ENCODE measurements at regions not wholly inside any gene's neighbourhood (a gene's known extent, or its start where the extent isn't known, plus 50 kb on each side); places are given as distances from the start of the nearest gene placed in this dataset.

DNA sequence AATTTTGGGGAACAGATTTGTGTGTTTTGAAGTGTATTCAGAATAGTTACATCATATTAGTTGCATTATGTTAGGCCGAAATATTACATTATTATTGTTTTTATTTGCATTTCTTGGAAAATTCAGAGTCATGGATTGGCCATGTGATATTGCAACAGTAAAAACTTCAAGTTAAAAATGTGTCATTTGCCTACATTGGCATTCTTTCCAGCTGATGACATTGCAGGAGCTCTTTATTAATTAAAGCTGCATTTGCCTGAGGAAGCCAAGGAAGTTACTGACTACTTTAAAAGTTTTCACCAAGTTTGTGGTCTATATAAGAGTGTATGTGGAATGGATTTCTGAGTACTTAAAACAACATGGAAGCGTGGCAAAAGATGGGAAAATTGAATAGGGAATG, 726.4 kb upstream of the SGO1 start (continued):
- no peak for TF ChIP-seq POLR2AphosphoS5 (IDR thresholded peaks at IDR 0.05; ENCODE audit: low read depth, low read length)
- no peak for TF ChIP-seq SRF (IDR thresholded peaks at IDR 0.05; ENCODE audit: low read depth)
- TF ChIP-seq ELF1 (IDR thresholded peaks at IDR 0.05; ENCODE audit: borderline replicate concordance, low read depth) = no peak
- no peak for TF ChIP-seq CEBPB (IDR thresholded peaks at IDR 0.05; ENCODE audit: low read depth)

DNA sequence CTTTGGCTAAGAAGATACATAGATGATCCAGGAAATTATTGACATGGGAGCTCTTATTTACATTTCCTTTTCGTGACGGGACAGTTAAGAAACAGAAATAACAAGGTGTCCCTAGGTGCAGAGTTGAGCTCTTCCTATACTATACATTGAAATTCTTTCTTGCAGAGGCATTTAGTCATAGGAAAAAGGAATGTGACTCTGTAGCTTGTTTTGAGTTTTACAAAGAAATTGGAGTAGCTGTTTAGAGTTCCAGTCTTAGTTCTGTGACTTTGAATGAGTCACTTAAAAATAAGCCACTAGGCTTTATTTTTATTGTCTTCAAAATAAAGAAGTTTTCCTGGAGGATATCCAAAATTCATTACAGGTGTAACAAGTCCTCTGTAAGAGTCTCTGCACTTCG, 723.5 kb upstream of the SGO1 start:
- RAD21 ChIA-PET (ENCODE audit: low non-redundant PET in 1 of 2, low total read pairs in 2 of 2, uncharacterized antibody in 2 of 2, unreplicated experiment in 2 of 2) = no interaction called here
- POLR2A ChIA-PET = no interaction called here
- Histone ChIP-seq H3K36me3 (ENCODE audit: control insufficient read depth in 1 of 2, insufficient read depth in 2 of 2, low read length in 2 of 2) (no peaks in the 10 kb centered on the region), H3K9me2 (ENCODE audit: insufficient read depth) (no peaks in the 10 kb centered on the region), H3K4me2 (ENCODE audit: low read length) (no peak overlapping the region), H4K20me1 (ENCODE audit: insufficient read depth) (no peaks in the 10 kb centered on the region), H3K79me2 (ENCODE audit: insufficient read depth, low read length) (no peaks in the 10 kb centered on the region), H3K4me3 (replicated peaks in 1 of 2; ENCODE audit: low read depth in 1 of 2, low read length in 2 of 2) (no peak overlapping the region), H2AFZ (ENCODE audit: low read depth, low read length, poor library complexity, severe bottlenecking) (no peak overlapping the region), H3K27ac (ENCODE audit: low read depth, low read length) (no peak overlapping the region), H3K9ac (ENCODE audit: low read length) (no peak overlapping the region), H3K27me3 (ENCODE audit: insufficient read depth, low read length) (no peaks in the 10 kb centered on the region), H3K9me3 (ENCODE audit: control insufficient read depth in 1 of 2, insufficient read depth in 1 of 2, low read depth in 1 of 2, low read length in 2 of 2) (peaks cover 8 to 16% of the 10 kb centered on the region in 2 experiments; a peak in 1 of 4 replicates), H3K4me1 (ENCODE audit: control insufficient read depth in 1 of 2, insufficient read depth in 2 of 2, low read length in 2 of 2) (no peaks in the 10 kb centered on the region)
- BruUV-seq (replicated peaks) = no TSS peak
- intact Hi-C loops (cut with micrococcal nuclease) = no loop called here
- ATAC-seq (no peak), DNase-seq (ENCODE audit: low read depth, low spot score) (no peak)
- TF ChIP-seq, protein P1, sequence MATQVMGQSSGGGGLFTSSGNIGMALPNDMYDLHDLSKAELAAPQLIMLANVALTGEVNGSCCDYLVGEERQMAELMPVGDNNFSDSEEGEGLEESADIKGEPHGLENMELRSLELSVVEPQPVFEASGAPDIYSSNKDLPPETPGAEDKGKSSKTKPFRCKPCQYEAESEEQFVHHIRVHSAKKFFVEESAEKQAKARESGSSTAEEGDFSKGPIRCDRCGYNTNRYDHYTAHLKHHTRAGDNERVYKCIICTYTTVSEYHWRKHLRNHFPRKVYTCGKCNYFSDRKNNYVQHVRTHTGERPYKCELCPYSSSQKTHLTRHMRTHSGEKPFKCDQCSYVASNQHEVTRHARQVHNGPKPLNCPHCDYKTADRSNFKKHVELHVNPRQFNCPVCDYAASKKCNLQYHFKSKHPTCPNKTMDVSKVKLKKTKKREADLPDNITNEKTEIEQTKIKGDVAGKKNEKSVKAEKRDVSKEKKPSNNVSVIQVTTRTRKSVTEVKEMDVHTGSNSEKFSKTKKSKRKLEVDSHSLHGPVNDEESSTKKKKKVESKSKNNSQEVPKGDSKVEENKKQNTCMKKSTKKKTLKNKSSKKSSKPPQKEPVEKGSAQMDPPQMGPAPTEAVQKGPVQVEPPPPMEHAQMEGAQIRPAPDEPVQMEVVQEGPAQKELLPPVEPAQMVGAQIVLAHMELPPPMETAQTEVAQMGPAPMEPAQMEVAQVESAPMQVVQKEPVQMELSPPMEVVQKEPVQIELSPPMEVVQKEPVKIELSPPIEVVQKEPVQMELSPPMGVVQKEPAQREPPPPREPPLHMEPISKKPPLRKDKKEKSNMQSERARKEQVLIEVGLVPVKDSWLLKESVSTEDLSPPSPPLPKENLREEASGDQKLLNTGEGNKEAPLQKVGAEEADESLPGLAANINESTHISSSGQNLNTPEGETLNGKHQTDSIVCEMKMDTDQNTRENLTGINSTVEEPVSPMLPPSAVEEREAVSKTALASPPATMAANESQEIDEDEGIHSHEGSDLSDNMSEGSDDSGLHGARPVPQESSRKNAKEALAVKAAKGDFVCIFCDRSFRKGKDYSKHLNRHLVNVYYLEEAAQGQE (IDR thresholded peaks at IDR 0.05; ENCODE audit: low read depth) = no peak
- TF ChIP-seq RAD21 (IDR thresholded peaks at IDR 0.05; ENCODE audit: low read depth) = no peak
- no peak for TF ChIP-seq SRF (IDR thresholded peaks at IDR 0.05; ENCODE audit: low read depth)
- CTCF ChIA-PET = no interaction called here

Data from HCT116 (cell line).